ENCODE measurements at regions not wholly inside any gene's neighbourhood (a gene's known extent, or its start where the extent isn't known, plus 50 kb on each side); places are given as distances from the start of the nearest gene placed in this dataset.

DNA sequence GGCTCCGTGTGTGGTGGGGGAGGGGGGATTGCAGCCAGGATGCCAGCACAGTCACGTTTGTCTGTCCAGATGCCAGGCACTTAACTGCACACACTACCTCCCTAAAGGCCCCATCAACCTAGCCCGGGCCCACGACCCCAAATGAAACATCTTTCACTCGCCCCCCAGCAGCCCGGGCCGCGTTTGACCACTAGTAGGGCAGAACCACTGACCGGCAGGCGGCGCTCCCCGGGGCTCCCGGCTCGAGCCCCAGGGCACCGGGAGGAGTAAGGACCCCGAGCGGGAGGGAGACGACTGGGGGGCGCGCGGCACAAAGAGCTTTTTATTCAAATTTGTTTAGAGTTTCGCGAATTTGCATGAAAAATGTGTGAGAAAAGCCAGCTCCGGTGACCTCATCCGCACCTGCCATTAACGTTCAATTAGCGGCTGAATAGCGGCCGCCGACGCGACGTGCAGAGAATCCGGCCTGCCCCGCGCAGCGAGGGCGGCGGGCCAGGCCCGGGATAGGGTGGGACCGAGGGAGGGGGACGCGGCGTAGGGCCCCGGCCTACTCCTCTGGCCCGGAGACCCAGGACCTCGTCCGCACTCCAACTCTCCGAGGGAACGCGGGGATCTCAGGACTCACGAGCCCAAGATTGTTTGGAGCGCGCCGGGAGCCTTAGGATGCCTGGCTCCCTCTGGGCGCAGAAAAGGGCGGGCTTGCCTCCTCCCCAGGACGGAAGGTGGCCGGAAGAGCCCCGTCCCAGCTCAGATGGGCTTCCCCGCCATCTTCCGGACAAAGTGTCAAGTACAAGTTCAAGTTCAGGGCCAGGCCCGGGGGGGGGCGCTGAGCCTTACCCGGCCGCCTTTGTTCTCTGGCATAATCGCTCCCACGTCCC, 64.9 kb upstream of the POLG start:
- peak; percentile 84 for DNase-seq (ENCODE audit: low read depth, low spot score)

DNA sequence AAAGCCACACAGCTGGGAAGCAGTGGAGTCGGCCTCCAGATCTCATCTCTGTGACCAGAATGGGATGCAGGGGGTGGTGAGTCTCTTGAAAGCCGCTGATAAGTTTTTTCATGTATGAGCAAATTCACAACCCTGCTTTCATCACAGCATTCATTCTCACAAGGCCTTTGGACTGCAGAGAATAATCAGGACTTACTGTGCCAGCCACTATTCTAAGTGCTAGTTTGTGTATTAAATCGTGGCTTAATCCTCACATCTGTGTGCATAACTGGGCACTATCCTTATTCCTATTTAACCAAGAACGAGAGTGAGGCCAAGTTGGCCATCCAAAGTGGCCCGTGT, 64.2 kb upstream of the POLG start:
- DNase-seq (ENCODE audit: low read depth, low spot score): no peak

DNA sequence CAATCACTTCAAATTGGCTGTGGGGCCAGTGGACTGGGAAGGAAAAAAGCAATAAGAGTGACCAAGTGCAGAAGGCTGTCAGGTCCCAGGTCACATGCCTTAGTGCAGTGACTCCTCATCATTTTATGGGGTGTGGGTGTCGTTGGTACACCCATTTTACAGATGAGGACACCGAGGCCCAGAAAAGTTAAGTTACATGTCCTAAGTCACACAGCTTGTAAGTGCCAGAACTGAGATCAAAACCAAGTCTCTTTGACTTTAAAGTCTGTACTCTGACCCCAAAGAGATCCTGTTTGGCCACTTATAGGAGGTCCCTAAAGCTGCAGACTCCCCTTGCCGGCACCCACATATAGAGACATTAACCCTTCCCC, 63.0 kb upstream of the POLG start:
- no peak for DNase-seq (ENCODE audit: low read depth, low spot score)

DNA sequence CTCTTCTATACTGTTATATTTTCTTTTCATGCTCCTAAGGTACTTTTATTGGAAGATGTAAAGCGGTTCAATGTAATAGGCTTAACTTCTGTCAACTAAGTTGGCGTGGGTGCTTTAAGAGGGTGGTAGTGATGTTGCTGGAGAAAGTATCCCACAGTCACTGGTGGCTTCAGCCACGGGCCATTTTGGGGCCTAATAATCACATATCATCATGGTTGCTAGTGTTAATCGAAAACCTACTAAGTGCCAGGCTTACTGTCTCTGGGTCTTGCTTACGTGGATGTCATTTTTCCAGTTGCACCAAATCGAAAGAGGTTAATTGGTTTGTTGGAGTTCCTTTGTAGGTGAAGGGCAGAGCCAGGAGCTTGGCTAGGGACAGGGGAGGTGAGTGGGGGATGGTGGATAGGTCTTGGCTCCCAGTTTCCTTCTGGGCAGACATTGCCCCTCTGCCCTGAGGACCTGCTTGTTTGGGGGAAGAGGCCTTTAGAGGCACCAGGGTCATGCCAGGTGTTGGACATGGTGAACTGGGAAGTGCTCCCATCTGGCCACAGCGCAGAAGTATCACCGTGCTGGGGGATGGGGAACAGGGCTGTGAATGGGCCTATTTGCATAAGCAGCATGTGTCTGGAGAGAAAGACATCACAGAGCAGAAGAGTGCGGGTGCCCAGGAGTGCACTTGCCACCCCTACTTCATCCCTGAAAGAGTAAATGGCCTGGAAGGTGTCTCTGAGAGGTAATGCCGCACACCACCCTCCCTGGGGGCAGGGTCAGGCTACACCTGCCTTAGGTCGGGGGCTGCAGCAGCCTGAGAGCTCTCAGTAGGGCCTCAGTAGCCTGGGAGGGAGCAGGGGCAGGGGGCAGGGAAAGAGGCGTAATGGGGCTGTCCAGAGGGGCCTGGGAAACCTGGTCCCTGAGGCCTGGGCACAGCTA, 62.4 kb upstream of the POLG start:
- DNase-seq (ENCODE audit: low read depth, low spot score): no peak

DNA sequence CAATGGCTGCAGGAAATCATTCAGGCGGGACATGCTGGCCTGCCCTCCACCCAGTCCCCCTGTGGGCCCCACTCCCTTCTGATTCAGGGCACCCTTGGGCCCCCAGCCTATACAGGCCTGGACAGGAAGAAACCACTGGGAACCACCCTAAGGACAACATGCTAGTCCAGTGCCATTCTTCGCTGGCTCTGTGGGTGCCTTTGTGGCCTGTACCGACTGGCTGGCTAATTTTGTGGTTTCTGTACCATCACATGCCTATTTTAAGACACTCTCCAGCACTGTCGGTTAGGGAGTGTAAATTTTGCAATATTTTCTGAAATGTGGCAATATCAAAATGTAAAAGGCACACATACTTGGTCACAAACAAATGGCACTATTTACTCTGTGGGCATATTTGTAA, 61.4 kb upstream of the POLG start:
- DNase-seq (ENCODE audit: low read depth, low spot score): peak; percentile 29

DNA sequence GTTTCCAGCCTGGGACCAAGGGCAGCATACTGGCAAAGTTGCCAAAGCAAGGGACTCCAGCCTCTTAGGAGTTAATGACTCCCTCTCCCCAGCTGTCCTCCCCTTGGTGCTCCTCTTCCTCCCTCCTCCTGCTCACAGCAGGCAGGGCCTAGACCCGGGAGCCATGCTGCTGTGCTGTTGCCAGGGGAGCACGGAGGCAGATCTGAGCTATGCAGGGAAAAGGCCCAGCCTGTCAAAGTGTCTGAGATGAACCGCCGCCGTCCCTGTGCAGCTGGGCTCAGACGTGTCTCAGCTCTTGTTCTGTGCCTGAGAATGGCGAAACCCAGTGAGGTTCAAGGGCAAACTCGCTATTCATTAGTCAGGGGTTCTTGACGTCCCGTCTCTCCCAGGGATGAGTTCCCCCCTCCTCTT, 60.8 kb upstream of the POLG start:
- no peak for DNase-seq (ENCODE audit: low read depth, low spot score)

DNA sequence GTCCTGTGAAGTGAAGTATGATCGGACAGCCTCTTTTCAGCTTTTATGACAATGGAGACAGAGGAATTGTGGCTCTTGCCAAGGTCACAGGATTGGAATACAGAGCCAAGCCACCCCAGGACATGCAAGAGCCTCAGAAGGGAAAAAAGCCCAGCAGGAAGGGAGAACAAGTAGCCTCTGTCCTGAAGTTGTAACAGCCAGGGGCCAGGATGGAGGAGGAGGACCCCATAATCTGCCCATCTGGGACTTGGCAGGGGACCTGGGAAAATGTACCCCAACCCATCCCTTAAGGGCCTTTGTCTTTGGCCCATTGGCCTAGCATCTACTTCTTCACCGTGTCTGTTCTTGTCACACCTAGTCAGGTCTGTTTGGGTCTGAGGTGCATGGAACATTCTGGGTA, 60.4 kb upstream of the POLG start:
- DNase-seq (ENCODE audit: low read depth, low spot score): no peak

DNA sequence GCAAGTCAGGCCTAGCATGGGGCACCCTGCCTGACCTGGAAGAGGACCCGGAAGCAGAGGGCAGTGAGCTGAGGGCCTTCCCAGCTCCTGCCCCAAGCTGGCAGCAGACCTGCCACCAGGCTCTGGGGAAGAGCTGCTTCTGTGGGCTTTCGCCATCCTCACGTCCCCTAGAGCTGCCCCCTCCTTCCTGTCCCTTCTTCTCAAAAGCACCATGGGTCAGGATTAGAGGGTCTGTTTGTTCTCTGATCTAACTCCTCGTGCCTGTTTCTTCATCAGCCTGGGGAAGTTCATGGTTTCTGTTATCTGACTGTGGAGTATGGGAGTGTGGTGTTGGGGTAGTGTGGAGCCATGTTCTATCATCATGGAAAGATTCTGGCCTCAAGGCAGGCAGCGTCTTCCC, 58.4 kb upstream of the POLG start:
- no peak for DNase-seq (ENCODE audit: low read depth, low spot score)

DNA sequence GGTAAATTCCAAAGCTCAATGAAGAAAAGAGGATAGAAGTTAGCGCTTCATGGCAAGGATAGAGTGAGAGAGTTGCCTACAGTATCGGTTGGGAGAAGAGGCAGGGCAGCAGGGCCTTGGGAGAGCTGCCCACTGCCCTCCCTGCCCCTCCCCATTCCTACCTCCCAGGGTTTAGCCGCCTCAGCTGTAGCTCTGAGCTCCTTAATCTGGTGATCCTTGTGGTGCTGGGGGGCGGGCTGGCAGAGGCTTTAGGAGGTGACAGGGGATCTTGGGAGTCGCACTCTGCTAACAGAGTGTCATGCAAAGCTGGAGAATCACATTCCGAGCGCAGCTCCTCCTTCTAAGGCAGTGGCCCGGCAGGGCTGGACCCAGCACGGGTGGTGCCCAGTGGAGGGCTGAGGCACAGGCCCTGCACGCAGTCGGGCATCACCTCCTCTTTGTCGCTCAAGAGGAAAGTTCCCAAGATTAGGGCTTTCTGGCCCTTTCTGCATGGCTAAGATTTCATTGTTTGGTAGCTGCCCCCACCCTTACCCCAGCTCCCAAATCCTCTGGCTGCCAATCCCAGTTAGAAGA, 57.1 kb upstream of the POLG start:
- peak; percentile 36 for DNase-seq (ENCODE audit: low read depth, low spot score)

DNA sequence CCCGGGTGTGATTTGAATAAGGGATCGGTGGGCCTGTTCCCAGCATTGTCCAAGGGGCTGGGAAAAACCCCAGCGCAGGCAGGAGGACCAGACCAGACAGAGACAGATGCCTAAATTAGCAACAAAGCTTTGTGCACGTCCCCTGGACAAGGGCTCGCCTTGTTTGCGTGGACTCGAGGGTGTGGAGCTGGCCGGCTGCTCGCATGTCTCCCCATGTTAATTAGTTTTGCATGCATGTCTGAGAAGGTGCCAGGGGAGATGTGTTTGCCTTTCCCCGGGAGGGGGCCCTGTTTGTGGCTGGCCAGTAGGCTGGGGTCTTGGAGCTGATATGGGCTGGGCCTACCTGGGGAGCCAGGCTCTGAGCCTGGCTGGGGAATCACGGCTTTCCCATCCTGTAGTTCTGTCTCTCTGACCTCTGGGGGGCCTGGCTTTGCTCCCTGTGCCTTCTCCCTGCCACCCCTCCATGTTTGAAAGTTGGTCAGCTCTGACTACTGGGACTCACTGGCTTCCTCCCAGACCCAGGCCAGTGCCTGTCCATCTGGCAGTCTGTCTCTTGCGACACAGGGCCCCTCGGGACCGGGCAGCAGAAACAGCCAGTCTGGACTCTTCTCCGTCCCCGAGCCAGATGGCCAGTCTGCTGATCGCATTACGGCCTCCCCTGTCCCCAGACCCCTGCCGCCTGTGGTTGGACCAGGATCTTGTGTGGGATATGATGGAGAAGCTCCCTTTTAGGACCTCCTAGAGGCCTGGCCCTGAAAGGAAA, 55.4 kb upstream of the POLG start:
- peak; percentile 25 for DNase-seq (ENCODE audit: low read depth, low spot score)

DNA sequence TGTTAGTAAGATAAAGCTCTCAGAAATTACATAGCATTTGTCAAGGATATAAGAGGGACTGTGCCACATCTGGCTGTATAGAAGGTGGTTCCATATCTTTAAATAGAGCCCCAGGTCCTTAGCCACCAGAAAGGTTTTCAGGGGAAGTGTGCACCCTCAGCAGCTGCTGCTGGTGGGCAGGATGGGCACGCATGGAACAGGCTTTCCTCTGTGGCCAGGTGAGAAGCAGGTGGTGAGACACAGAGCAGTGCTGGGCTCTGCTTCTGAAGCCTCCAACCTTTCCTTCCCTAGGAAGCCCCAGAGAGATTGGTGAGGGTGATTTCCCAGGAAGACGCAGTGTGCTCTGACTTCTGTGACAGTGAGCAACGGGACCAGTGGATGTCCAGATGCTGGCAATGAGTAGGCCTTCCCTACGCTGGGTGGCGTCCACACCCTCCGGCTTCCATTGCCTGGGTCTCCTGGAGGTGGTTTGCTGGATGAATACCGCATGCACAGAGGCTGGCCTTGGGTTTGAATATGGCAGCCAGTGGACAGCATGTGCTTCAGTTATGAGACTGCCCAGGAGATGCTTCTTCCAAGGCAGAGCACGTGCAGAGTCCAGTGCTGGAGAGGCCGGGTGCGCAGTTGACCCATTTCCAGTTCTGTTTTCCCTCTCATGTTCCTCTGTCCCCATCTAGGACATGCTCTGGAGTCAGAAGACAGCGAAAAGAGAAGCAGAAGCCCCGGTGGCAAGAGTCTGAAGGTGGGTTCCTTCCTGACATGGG, 52.7 kb upstream of the POLG start:
- no peak for DNase-seq (ENCODE audit: low read depth, low spot score)

DNA sequence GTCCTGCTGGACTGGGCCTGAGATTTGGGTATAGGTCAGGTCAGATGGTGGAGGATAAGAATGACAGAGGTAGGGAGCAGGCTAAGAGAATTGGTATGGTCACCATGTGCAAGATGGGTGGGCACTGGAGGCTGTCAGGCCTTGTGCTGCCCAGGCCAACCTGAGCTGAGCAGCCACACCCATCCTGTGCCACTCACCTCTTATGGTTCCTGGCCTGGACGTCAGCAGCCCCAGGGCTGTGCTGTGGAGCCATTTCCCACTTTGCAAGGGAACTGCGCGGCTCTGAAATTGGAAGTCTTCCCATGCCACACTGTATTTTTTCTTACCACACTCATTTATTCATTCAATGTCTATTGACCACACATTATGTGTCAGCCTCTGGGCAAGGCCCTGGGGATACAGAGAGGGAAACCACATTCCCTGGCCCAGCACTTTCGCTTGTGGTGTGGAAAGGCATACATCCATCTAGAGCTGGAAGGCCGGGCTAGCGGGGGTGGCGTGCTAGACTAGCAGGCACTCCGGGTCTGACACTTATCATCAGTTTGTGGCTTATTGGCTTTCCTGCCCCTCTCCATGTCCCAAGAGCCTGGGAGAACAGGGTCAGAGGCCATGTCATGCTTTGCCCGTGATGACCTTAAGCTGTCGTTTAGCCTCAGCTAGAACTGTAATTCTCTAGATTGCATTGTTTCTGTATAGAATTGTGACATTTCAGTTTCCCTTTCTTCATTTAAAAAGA, 51.1 kb upstream of the POLG start:
- peak; percentile 97 for DNase-seq (ENCODE audit: low read depth, low spot score)

Data from astrocyte of the hippocampus (primary cell).